ENCODE measurements at regions not wholly inside any gene's neighbourhood (a gene's known extent, or its start where the extent isn't known, plus 50 kb on each side); places are given as distances from the start of the nearest gene placed in this dataset.

DNA sequence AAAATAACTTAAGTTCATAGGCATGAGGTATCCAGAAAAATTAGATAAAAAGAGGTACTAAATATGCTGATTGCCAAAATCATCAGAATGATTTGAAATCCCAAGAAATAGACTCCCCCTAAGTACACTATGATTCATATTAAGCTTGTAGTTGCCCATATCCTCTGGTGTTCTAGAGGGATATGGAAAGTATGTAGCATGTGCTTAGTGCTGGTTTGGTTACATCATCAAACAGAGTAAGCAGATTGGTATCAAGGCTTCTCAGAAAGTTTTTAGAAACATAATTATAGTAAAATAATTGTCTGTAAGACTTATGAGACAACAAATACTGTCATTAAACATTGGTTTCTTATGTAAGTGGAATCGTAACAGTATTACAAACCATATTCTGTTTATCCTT is 166.4 kb downstream of the FAXC start:
- Mint-ChIP-seq H3K4me1 (no peaks in the 10 kb centered on the region), H3K27me3 (ENCODE audit: insufficient read depth) (no peaks in the 10 kb centered on the region), H3K4me3 (no peak overlapping the region), H3K9me3 (peaks cover 25% of the 10 kb centered on the region), H3K36me3 (ENCODE audit: low read depth) (no peaks in the 10 kb centered on the region), H3K27ac (no peak overlapping the region)
- Histone ChIP-seq H3K36me3 (ENCODE audit: control insufficient read depth, insufficient read depth, low read length) (no peaks in the 10 kb centered on the region), H3K4me1 (ENCODE audit: control insufficient read depth, insufficient read depth, low read length) (no peaks in the 10 kb centered on the region), H3K4me3 (ENCODE audit: low read length) (no peak overlapping the region), H3K27ac (ENCODE audit: low read depth, low read length) (no peak overlapping the region), H3K9ac (ENCODE audit: extremely low read depth, low read length, poor library complexity, severe bottlenecking) (no peak overlapping the region), H3K9me3 (ENCODE audit: control insufficient read depth, low read length) (peaks cover 34% of the 10 kb centered on the region), H3K27me3 (ENCODE audit: control insufficient read depth, insufficient read depth, low read length, poor library complexity, severe bottlenecking) (no peaks in the 10 kb centered on the region)
- WGBS, 2 experiments (ENCODE audit: insufficient coverage in 1 of 2, insufficient read length in 1 of 2) = 91% methylated on average over 1 of the region's 1 CpG; no CpG with 5 or more reads in 1 of the 2 experiments
- TF ChIP-seq, protein P1, sequence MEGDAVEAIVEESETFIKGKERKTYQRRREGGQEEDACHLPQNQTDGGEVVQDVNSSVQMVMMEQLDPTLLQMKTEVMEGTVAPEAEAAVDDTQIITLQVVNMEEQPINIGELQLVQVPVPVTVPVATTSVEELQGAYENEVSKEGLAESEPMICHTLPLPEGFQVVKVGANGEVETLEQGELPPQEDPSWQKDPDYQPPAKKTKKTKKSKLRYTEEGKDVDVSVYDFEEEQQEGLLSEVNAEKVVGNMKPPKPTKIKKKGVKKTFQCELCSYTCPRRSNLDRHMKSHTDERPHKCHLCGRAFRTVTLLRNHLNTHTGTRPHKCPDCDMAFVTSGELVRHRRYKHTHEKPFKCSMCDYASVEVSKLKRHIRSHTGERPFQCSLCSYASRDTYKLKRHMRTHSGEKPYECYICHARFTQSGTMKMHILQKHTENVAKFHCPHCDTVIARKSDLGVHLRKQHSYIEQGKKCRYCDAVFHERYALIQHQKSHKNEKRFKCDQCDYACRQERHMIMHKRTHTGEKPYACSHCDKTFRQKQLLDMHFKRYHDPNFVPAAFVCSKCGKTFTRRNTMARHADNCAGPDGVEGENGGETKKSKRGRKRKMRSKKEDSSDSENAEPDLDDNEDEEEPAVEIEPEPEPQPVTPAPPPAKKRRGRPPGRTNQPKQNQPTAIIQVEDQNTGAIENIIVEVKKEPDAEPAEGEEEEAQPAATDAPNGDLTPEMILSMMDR (conservative IDR thresholded peaks at IDR 0.05) = no peak
- no peak for DNase-seq

GRCh38 chr6:99181174-99181573 is 168.3 kb downstream of the FAXC start:
- Histone ChIP-seq H3K36me3 (ENCODE audit: control insufficient read depth, insufficient read depth, low read length) (no peaks in the 10 kb centered on the region), H3K9me3 (ENCODE audit: control insufficient read depth, low read length) (peaks cover 39% of the 10 kb centered on the region), H3K27me3 (ENCODE audit: control insufficient read depth, insufficient read depth, low read length, poor library complexity, severe bottlenecking) (no peaks in the 10 kb centered on the region), H3K9ac (ENCODE audit: extremely low read depth, low read length, poor library complexity, severe bottlenecking) (no peak overlapping the region), H3K4me1 (ENCODE audit: control insufficient read depth, insufficient read depth, low read length) (no peaks in the 10 kb centered on the region), H3K27ac (ENCODE audit: low read depth, low read length) (no peak overlapping the region), H3K4me3 (ENCODE audit: low read length) (no peak overlapping the region)
- Mint-ChIP-seq H3K9me3 (peaks cover 25% of the 10 kb centered on the region), H3K36me3 (ENCODE audit: low read depth) (no peaks in the 10 kb centered on the region), H3K4me3 (no peak overlapping the region), H3K27ac (no peak overlapping the region), H3K4me1 (no peaks in the 10 kb centered on the region), H3K27me3 (ENCODE audit: insufficient read depth) (no peaks in the 10 kb centered on the region)
- TF ChIP-seq, protein P1 (conservative IDR thresholded peaks at IDR 0.05) = no peak
- WGBS, 2 experiments (ENCODE audit: insufficient coverage in 1 of 2, insufficient read length in 1 of 2) = 83% methylated on average over 1 of the region's 1 CpG; no CpG with 5 or more reads in 1 of the 2 experiments
- no peak for DNase-seq

- Mint-ChIP-seq H3K4me3 (no peak overlapping the region), H3K36me3 (ENCODE audit: low read depth) (no peaks in the 10 kb centered on the region), H3K4me1 (no peaks in the 10 kb centered on the region), H3K27me3 (ENCODE audit: insufficient read depth) (no peaks in the 10 kb centered on the region), H3K27ac (no peak overlapping the region), H3K9me3 (peaks cover 25% of the 10 kb centered on the region)
- Histone ChIP-seq H3K4me1 (ENCODE audit: control insufficient read depth, insufficient read depth, low read length) (no peaks in the 10 kb centered on the region), H3K9me3 (ENCODE audit: control insufficient read depth, low read length) (peaks cover 39% of the 10 kb centered on the region), H3K27me3 (ENCODE audit: control insufficient read depth, insufficient read depth, low read length, poor library complexity, severe bottlenecking) (no peaks in the 10 kb centered on the region), H3K36me3 (ENCODE audit: control insufficient read depth, insufficient read depth, low read length) (no peaks in the 10 kb centered on the region), H3K4me3 (ENCODE audit: low read length) (no peak overlapping the region), H3K9ac (ENCODE audit: extremely low read depth, low read length, poor library complexity, severe bottlenecking) (no peak overlapping the region), H3K27ac (ENCODE audit: low read depth, low read length) (no peak overlapping the region)
- TF ChIP-seq, protein P1 (conservative IDR thresholded peaks at IDR 0.05) = no peak
- DNase-seq = no peak
- WGBS, 2 experiments (ENCODE audit: insufficient coverage in 1 of 2, insufficient read length in 1 of 2) = 88% methylated on average over 2 of the region's 2 CpGs; no CpG with 5 or more reads in 1 of the 2 experiments
Observed at GRCh38 chr6:99178168-99178567, 171.3 kb downstream of the FAXC start.

All from endodermal cell (in vitro differentiated cells).